Activated CD8-positive, alpha-beta memory T cell treated with anti-CD3 and anti-CD28 coated beads for 48 hours (primary cell): ENCODE measurements at regions not wholly inside any gene's neighbourhood (a gene's known extent, or its start where the extent isn't known, plus 50 kb on each side); places are given as distances from the start of the nearest gene placed in this dataset.

Experiments used
- DNase-seq, 3 experiments: peaks; one replicate each; pipeline ENCODE4 v3.0.0-alpha.2; 2020; ENCODE audit warnings: low read depth in 2 of 3, low spot score in 2 of 3

DNA sequence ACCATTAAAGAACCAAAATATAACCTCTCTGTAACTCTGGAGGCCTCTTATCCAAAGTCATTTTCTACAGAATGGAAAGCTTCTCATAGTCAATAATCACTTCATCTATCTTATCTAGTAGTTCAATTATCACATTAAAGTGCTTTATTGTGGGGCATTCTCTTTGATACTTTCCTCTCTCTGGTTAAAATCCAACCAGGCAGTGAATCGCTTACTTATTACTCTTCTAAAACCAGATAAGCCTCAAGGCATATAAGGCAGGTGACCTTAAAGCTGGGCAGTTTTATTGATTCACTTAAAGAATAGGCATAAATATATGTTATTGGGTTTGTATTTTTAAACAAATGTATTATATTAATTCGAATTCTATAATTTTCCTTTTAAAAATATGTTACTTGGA lies 2162.1 kb upstream of the TENM3 start:
- no peak for DNase-seq

DNA sequence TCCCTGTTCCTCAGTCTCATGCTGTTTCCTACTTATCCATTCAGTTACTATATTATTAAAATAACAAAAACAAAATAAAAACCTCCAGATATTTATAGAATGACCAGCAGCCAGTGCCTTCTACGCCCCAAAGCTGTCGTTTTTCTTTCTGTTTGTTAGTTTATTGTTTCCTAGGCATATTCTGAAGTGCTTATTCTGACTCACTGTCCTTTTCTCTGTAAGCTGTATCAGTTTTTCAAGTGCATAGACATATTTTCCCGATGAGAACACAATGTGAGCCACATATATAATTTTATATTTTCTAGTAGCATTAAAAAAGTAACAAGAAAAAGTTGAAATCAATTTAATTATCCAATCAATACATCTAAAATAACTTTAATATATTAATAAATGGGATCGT lies 2158.6 kb upstream of the TENM3 start:
- DNase-seq: no peak

DNA sequence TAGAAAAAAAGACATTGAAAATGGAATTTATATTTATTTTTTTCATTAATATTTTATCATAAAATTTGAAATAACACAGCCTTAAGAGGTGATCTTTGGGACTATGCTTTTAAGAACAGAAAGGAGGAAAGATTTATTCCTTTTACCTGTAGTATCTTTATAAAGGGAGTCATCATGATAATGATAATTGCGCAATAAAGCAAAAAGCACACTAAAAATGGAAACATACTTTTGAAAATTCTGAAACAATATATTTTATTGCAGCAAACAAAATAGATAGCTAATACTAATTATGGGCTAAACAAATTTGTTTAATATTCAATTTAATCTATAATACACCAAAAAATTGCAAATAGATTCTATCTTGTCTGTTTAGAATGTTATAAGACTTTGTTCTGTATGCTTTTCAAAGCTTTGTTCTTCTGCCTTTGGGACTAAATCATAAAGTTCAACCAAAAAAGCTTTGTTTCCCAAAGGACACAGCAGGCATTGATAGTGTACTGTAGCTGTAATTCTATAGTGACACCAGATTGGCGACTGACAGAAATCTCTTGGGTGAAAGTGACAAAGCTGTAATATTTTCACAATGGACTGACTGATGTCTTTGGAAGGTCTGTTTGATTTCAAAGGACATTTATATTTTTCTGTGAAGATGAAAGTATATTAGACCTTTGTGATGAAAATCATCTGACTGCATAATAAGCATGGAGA lies 2156.6 kb upstream of the TENM3 start:
- DNase-seq: no peak

DNA sequence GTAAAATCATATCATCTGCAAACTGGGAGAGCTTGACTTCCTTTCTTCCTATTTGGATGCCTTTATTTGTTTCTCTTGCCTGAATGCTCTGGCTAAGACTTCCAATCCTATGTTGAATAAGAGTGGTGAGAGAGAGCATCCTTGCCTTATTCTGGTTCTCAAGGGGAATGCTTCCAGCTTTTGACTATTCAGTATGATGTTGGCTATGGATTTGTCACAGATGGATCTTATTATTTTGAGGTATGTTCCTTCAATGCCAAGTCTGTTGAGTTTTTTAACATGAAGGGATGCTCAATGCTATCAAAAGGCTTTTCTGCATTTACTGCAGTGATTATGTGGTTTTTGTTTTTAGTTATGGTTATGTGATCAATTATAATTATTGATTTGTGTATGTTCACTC lies 2144.6 kb upstream of the TENM3 start:
- no peak for DNase-seq

DNA sequence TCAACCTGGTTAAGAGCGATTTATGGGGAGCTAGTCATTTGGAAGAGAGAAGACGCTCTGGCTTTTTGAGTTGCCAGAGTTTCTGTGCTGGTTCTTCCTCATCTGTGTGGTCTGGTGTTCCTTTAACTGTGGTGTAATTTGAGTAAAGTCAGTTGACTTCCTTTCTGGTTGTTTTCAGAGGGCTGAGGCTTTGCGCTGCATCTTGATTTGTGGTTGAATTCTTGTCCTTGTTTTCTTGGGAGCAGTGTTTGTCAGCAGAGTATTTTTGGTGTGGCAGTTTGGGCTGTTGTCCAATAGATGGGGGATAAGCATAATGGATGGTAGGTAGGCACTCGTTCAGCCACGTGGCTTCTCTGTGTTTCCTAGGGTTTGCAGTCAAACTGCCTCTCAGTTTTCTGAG lies 2143.2 kb upstream of the TENM3 start:
- no peak for DNase-seq

DNA sequence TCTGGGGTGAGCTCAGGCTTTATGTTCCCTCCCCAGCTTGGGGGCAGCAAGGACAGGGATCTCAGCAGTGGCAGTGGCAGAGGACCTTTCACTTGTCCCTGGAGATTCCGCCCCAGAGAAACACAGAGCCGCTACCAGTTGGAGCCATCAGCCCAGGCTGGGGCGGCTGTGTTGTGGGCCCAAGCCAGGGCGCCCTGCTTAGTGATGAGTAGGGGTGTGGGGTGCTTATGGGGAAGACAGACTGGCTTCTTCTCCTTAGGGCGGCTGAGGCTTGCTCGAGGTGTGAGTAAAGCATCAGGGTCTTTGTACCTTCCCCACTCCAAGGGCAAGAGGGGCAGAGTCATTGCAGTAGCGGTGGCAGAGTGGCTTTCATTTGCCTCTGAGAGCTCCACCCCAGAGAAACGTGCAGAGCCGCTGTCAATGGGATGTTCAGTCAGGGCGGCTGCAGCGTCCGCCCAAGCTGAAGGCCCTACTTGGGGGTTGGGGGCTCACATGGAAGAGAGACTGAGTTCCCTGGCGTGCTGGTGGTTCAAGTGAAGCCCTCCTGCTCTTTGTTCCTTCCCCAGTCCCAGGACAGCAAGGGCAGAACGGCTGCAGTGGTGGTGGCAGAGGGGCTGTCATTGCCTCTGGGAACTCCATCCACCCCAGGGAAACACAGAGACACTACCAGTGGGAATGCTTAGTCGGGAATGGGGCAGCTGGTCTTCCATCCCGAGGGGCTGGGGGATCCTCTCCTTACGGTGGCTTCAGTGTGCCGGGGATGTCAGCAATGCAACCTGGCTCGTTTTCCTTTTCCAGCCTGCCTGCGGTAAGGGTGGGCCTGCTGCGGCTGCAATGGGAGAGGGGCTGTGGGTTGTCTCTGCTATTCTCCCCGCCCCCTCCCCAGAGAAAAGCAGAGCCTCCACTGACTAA lies 2142.5 kb upstream of the TENM3 start:
- DNase-seq: no peak

DNA sequence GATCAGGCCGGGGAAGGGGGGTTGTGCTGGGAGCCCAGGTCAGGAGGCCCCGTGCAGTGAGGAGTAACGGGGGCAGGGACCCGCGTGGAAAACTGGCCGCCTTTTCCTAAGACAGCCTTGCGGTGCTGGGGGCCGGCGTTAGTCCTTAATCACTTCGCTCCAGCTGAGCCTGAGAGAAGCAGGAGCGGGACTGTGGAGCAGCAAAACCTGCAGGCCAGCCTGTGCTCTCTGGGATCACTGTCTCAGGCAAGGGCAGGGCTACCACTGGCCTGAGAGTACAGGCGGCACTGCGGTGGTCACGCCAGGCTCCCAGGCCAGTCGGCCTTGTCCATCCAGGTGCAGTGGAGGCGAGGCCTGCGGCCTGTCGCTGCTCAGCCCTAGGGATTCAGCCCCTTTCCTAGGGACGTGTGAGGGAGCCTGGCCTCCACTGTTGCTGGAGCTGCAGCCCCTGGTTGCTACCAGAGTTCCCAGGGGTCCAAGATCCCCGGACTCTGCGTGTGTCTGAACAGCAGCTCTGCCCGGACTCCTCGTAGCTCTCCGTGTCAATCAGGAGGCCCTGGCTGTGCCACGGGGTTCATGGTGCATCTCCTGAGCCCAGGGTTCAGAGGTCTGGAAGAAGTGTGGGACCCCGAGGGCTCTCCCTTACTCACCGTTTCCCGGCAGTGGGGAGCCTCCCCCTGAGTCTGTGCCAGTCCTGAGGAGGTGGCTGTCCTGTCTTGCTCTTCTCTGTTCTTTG lies 2141.7 kb upstream of the TENM3 start:
- no peak for DNase-seq

DNA sequence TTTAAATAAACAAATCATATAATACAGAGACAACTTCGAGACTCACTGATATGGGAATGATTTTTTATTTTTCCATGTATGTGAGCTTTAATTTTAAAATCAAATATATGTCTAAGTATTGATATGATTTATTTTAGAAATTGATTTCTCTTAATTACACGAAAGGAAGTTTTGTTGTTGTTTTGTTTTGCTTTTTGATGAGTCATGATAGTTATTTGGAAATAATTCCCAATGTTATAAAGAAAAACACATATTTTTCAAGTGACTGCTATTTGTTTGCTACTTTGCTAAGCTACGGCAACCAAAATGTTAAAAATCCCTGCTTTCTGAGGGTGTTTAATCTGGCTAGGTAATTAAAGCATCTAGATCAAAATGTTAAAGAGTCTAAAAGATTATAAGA lies 2139.4 kb upstream of the TENM3 start:
- no peak for DNase-seq

DNA sequence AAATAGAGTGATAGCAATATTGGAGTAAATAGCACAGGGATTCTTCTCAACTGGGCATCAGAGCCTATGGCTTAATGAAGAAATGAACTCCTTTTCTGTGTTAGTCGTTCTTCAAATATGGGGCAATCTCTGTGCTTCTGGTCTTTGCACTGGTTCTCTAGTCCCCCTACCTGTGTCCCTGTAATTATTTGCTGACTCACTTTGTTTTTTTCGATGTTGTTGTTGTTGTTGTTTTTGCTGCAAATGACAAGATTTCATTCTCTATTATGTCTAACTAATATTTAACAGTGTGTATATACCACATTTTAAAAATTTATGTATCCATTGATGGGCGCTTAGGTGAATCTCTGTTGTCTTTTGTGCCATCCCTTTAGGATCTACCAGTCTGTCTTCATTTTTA lies 2137.8 kb upstream of the TENM3 start:
- DNase-seq: no peak

DNA sequence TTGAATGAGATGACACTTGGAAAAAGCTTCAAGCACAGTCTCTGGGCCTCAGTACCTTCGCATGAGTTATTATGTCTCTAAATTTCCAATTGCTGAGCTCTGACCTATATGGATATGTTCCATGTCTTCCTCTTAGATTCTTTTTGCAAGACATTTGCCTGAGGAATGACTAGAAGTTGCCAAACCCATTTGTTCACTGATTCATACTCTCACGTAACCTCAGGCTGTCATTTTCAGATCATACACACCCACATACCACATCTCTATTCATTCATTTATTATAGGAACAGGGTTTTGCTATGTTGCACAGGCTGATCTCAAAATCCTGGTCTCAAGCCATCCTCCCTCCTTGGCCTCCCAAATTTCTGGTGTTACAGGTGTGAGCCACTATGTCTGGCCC lies 2137.1 kb upstream of the TENM3 start:
- no peak for DNase-seq

DNA sequence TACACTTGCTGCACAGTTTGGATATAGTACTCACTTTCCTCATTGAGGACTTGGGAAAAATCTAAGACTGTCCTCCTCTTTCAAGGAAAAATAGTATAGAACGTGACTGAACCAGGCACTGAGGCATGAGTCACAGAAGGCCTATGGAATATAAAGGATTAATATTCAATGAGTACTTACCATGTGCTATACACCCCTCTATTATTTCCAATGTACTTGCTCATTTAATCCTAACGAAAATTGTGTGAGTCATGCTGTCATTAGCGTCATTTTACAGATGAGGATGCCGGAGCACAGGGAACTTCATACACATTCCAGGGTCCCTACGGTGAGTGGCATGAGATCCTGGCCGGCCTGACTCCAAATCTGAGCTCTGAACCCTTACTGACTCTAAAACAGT lies 2136.2 kb upstream of the TENM3 start:
- no peak for DNase-seq

DNA sequence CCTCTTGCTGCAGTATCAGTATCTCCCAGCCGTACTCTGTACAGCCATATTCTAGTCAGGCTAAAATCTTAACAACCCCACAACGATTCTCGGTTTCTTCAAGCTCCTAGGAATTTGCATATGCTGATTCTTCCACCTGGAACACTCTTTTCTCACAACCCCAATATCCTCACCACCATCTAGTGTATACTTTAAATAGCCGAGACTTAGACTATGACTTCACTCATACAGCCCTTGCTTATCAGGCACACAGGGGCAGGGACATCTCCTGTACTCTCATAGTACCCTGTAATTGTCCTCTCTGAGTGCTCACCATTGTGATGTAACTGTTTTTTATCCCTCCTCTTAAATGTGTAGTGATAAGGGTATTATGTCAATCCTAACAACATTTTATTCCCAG lies 2126.4 kb upstream of the TENM3 start:
- no peak for DNase-seq

GRCh38 chr4:180120068-180120467 lies 2123.1 kb upstream of the TENM3 start:
- no peak for DNase-seq

GRCh38 chr4:180134091-180134866 lies 2108.9 kb upstream of the TENM3 start:
- DNase-seq: no peak

DNA sequence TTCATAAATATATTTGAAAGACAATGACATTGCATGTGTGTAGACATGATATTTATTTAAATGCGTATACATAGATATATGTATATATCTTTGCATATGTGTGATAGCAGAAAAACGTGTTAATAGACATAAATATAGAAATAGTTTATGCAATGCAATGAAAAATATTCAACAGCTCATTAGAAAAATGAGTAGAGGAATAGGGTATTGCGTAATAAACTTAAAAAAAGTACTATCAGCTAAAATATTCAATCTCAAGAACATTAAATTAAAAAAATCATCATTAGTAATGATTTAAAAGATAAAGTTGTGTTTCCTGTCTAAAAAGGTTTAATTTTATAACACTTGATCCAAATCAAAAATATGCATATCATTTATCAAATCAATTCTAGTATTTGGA lies 2101.5 kb upstream of the TENM3 start:
- DNase-seq: no peak

GRCh38 chr4:180148737-180149136 lies 2094.5 kb upstream of the TENM3 start:
- no peak for DNase-seq

DNA sequence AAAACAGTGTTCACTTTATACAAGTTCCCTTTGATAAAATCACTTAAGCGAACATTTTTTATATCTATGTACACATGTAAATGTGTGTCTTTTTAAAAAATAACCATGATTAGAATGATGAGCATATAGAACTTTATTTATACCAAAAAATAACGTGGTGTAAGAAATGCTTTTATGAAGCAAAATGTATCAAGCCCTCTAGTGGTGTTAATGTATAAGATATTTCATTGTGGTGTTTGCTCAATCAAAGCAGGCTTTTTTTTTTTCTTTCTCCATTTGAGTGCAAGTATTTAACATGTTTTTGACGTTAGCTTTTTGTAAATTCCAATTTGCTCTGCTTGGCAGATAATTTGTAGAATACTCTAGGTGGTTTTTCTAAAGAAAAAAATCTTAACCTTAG lies 2092.4 kb upstream of the TENM3 start:
- no peak for DNase-seq

GRCh38 chr4:180152831-180153230 lies 2090.4 kb upstream of the TENM3 start:
- no peak for DNase-seq

GRCh38 chr4:180153587-180153986 lies 2089.6 kb upstream of the TENM3 start:
- DNase-seq: no peak

- DNase-seq: no peak
These were observed 2086.5 kb upstream of the TENM3 start for GRCh38 chr4:180156684-180157083.
